Stimulated activated memory B cell treated with anti-CD40 and anti-IgM and Interleukin-4, amounts not matched to agents 10 μg/mL and 1 μg/mL and 100 μg/mL, for 72 hours (primary cell): ENCODE measurements at regions not wholly inside any gene's neighbourhood (a gene's known extent, or its start where the extent isn't known, plus 50 kb on each side); places are given as distances from the start of the nearest gene placed in this dataset.

Source experiments
- ATAC-seq: fragments of 150-1000 bp; cut with Tn5 transposase; 2 replicates; pipeline ENCODE4 v1.10.0; 2021
- H3K27ac Mint-ChIP-seq: one replicate; pipeline ENCODE4 v1.8.0; 2022; ENCODE audit warnings: mild to moderate bottlenecking, mixed read lengths
- H3K27me3 Mint-ChIP-seq: one replicate; pipeline ENCODE4 v1.8.0; 2022; ENCODE audit warnings: mixed read lengths
- H3K36me3 Mint-ChIP-seq: one replicate; pipeline ENCODE4 v1.8.0; 2022; ENCODE audit warnings: mixed read lengths
- H3K4me1 Mint-ChIP-seq: one replicate; pipeline ENCODE4 v1.8.0; 2022; ENCODE audit warnings: mixed read lengths
- H3K4me3 Mint-ChIP-seq: one replicate; pipeline ENCODE4 v1.8.0; 2022; ENCODE audit warnings: mild to moderate bottlenecking, moderate library complexity, mixed read lengths
- H3K9me3 Mint-ChIP-seq: one replicate; pipeline ENCODE4 v1.8.0; 2022; ENCODE audit warnings: mixed read lengths

DNA sequence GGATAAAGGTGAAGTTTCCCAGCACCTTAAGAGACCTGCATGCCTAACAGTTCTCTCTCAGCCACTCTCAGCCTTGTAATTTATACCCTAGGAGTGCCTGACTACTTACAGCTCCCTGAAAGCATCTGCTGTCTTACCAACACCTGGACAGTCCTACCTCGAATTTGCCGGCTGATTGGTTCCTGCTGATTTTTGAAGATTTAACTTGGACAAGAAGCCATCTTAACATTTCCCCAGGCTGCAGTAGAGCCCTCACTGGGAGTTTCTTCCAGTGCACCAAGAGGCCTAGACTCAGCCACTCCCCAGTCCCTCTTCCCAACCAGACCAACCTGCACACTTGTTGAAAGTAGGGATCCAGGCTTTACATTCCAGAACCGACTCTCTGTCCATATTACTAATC is 174.5 kb downstream of the LINC00237 start:
- H3K36me3 Mint-ChIP-seq = no peaks in the 10 kb centered on the region

GRCh38 chr20:20931024-20931423 is 175.1 kb downstream of the LINC00237 start:
- Mint-ChIP-seq H3K4me3 (no peak overlapping the region), H3K9me3 (no peaks in the 10 kb centered on the region), H3K27ac (no peak overlapping the region), H3K4me1 (no peaks in the 10 kb centered on the region), H3K36me3 (no peaks in the 10 kb centered on the region), H3K27me3 (peaks cover 11% of the 10 kb centered on the region)
- no peak for ATAC-seq

More for the DNA sequence above, 174.5 kb downstream of the LINC00237 start:
- Mint-ChIP-seq H3K4me3 (no peak overlapping the region), H3K9me3 (no peaks in the 10 kb centered on the region), H3K27ac (no peak overlapping the region), H3K27me3 (peaks cover 11% of the 10 kb centered on the region), H3K4me1 (no peaks in the 10 kb centered on the region)
- ATAC-seq = no peak

DNA sequence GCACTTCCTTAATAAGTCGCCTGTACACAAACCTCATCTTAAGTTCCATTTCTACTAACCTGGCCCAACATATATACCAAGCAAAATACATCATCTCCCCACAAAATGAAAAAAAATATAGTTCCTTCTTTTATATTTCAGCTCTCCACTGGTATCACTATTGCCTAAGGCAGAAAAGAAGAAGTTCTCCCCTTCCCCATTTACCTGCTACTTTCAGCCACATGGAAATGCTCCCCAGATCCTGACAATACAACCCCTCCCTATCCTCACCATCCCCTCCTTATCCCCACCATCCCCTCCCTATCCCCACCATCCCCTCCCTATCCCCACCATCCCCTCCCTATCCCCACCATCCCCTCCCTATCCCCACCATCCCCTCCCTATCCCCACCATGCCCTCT is 175.7 kb downstream of the LINC00237 start:
- Mint-ChIP-seq H3K9me3 (no peaks in the 10 kb centered on the region), H3K4me3 (no peak overlapping the region), H3K27me3 (peaks cover 11% of the 10 kb centered on the region), H3K4me1 (no peaks in the 10 kb centered on the region), H3K27ac (no peak overlapping the region), H3K36me3 (no peaks in the 10 kb centered on the region)
- ATAC-seq = no peak

- no peak overlapping the region for H3K4me3 Mint-ChIP-seq
- H3K27ac Mint-ChIP-seq = no peak overlapping the region
- ATAC-seq = no peak
- peaks cover 11% of the 10 kb centered on the region for H3K27me3 Mint-ChIP-seq
- no peaks in the 10 kb centered on the region for H3K9me3 Mint-ChIP-seq
- no peaks in the 10 kb centered on the region for H3K4me1 Mint-ChIP-seq
- H3K36me3 Mint-ChIP-seq = no peaks in the 10 kb centered on the region
These were observed 176.8 kb downstream of the LINC00237 start for GRCh38 chr20:20929341-20929740.

DNA sequence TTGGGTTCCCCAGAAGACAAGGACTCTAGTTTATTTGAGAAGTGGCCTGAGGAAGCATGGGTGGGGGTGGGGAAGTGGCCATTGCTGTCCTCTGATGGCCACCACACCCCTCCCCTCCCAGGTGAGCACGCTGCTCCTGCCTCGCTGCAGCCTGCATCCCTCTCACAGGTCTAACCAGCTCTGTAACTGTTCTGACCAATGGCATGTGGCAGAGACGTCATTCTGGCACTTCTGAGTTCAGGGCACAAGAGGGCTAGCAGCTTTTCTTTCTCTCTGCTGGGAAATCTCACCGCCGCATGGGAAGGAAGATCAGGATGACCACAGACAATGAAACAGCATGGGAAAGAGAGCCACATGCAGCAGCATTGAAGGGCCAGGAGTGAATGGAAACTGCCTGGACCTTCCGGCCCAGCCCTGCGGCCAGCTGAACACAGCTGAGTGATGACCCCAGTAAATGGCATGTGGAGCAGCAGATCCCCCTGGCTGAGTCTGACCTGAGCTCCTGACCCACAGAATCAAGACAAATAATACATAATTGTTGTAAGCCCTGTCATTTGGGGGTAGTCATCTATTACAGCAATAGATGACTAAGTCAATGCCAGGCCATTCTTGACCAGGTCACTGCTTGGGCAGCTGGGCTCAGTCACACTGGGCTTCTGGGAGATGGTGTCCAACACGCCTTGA is 179.8 kb downstream of the LINC00237 start:
- Mint-ChIP-seq H3K9me3 (no peaks in the 10 kb centered on the region), H3K36me3 (no peaks in the 10 kb centered on the region), H3K27ac (no peak overlapping the region), H3K27me3 (peaks cover 17% of the 10 kb centered on the region), H3K4me3 (no peak overlapping the region), H3K4me1 (no peaks in the 10 kb centered on the region)
- ATAC-seq = no peak

DNA sequence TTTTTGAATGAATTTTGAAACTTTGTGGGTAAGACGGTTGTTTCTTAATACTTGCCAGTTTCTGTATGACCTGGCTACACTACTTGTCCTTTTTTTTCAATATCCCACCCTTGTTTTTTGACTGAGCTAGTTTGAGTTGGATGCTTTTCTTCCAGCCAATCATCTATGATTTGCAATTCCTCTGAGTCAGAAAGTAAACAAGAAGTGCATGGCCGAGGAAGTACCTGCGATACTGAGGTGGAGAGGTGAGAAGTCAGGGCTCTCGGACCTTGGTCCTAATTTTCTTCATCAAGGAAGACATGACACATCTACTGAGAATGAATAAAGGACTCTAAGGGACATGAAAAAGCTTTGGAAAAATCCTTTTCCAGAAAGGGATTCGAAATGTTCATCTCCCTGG is 185.7 kb downstream of the LINC00237 start:
- Mint-ChIP-seq H3K4me1 (no peaks in the 10 kb centered on the region), H3K9me3 (peaks cover 21% of the 10 kb centered on the region), H3K4me3 (no peak overlapping the region), H3K36me3 (no peaks in the 10 kb centered on the region), H3K27me3 (peaks cover 9% of the 10 kb centered on the region), H3K27ac (no peak overlapping the region)
- ATAC-seq = no peak

DNA sequence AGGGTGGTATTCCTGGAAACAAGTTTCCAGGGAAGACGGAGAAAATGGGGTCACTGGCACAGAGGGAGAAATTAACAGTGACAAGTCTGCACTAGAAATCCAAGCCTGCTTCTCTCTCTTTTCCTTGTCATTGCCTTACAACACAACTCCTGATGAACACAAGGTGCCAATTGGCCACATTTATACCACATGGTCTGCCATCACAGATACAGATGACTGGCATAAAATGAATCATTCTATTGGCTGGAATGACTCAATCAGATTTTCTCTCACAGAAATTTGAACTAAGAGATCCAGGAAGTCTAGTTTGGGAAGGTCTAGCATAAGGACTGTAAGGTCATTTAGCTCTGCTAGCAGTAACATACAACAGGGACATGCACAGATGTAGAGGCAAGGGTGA is 190.3 kb downstream of the LINC00237 start:
- H3K27me3 Mint-ChIP-seq = peaks cover 6% of the 10 kb centered on the region

GRCh38 chr20:20904501-20904831 is 192.0 kb upstream of the RALGAPA2 start:
- no peak overlapping the region for H3K4me3 Mint-ChIP-seq
- H3K27me3 Mint-ChIP-seq = peaks cover 17% of the 10 kb centered on the region
- no peak overlapping the region for H3K27ac Mint-ChIP-seq
- no peak for ATAC-seq
- H3K9me3 Mint-ChIP-seq = peaks cover 6% of the 10 kb centered on the region
- no peaks in the 10 kb centered on the region for H3K4me1 Mint-ChIP-seq
- no peaks in the 10 kb centered on the region for H3K36me3 Mint-ChIP-seq

More for the DNA sequence above, 190.3 kb downstream of the LINC00237 start:
- no peak for ATAC-seq
- Mint-ChIP-seq H3K9me3 (peaks cover 21% of the 10 kb centered on the region), H3K36me3 (no peaks in the 10 kb centered on the region), H3K4me3 (no peak overlapping the region), H3K4me1 (no peaks in the 10 kb centered on the region), H3K27ac (no peak overlapping the region)

DNA sequence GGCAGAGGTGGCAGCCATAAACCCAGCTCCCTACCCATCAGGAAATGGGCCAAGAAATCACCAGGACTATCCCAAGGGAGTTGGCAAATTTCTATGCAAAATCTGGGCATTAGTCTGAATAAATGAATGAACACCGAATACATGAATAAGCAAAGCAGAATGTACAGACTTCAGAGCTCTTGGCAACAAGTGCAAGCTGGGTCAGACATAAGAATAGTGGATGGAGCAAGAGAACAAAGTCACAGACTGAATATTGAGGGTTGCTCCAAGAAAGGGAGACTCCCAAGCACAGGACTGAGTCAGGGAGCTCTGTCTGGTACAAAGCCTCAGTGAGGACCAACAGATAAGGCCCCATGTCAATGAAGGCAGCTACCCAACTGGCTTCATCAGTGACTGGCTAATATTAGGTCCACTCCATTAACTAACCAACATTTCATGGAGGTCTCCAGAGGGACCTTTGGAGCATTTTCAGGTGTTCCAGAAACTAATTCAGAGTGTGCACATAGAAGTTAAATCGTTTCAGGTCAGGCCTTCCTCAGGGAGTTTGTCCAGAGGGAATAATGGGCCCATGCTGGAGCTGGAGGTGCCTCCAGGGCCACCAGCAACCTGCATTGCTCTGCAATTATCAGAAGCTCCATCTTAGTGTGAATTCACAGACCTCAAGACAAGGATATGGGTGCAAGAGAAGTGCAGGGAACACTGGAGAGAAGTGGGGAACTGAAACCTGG is 191.5 kb upstream of the RALGAPA2 start:
- no peak for ATAC-seq
- Mint-ChIP-seq H3K27me3 (peaks cover 15% of the 10 kb centered on the region), H3K4me3 (no peak overlapping the region), H3K9me3 (peaks cover 6% of the 10 kb centered on the region), H3K4me1 (no peaks in the 10 kb centered on the region), H3K36me3 (no peaks in the 10 kb centered on the region), H3K27ac (no peak overlapping the region)

GRCh38 chr20:20897922-20898321 is 185.5 kb upstream of the RALGAPA2 start:
- Mint-ChIP-seq H3K9me3 (peaks cover 5% of the 10 kb centered on the region), H3K36me3 (no peaks in the 10 kb centered on the region), H3K4me1 (no peaks in the 10 kb centered on the region), H3K27ac (no peak overlapping the region), H3K27me3 (peaks cover 12% of the 10 kb centered on the region), H3K4me3 (no peak overlapping the region)
- no peak for ATAC-seq

- Mint-ChIP-seq H3K27me3 (peaks cover 12% of the 10 kb centered on the region), H3K4me3 (no peak overlapping the region), H3K9me3 (peaks cover 5% of the 10 kb centered on the region), H3K27ac (no peak overlapping the region), H3K4me1 (no peaks in the 10 kb centered on the region), H3K36me3 (no peaks in the 10 kb centered on the region)
- ATAC-seq = no peak
These were observed 184.7 kb upstream of the RALGAPA2 start for GRCh38 chr20:20897145-20897544.

GRCh38 chr20:20896606-20897005 is 184.2 kb upstream of the RALGAPA2 start:
- Mint-ChIP-seq H3K27ac (no peak overlapping the region), H3K36me3 (no peaks in the 10 kb centered on the region), H3K27me3 (peaks cover 12% of the 10 kb centered on the region), H3K9me3 (peaks cover 3% of the 10 kb centered on the region), H3K4me3 (no peak overlapping the region), H3K4me1 (no peaks in the 10 kb centered on the region)
- no peak for ATAC-seq

DNA sequence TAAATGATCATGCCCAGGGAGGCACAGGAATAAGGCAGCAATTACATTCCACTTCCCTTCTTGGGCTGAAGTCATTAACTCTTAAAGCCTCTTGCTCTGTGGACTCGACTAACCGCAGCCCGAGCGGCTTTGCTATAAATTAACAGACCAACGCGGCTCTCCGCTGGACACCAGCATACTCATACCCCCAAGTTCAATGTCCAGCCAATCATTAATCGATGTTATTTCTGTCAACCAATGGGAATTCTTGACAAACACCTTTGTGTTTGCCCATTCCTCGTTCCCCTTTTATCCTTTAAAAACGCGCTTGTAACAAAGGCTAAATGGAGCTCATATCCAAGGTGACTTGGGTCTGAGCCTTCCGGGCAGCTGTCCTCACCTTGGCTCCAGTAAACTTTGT is 183.1 kb upstream of the RALGAPA2 start:
- Mint-ChIP-seq H3K9me3 (peaks cover 2% of the 10 kb centered on the region), H3K4me1 (no peaks in the 10 kb centered on the region), H3K4me3 (no peak overlapping the region), H3K27ac (no peak overlapping the region), H3K27me3 (peaks cover 12% of the 10 kb centered on the region), H3K36me3 (no peaks in the 10 kb centered on the region)
- ATAC-seq = no peak

DNA sequence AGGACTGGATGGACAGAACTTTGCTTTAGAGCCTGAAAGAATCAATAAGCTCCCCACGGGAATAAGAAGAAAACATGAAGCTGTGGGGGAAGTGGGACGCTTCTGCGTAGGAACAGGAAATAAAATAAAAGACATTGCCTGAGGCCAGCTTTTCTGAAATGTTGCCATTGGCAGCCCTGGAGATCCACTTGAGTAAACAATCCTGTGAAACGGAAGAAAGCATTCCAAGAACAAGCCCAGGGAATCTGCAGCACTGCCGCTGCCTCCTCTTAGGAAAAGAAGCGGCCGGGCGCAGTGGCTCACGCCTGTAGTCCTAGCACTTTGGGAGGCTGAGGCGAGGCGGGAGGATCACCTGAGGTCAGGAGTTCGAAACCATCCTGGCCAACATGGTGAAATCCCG is 182.3 kb upstream of the RALGAPA2 start:
- no peaks in the 10 kb centered on the region for H3K4me1 Mint-ChIP-seq
- H3K9me3 Mint-ChIP-seq = peaks cover 2% of the 10 kb centered on the region
- no peaks in the 10 kb centered on the region for H3K36me3 Mint-ChIP-seq
- H3K27me3 Mint-ChIP-seq = peaks cover 12% of the 10 kb centered on the region
- no peak for ATAC-seq
- H3K27ac Mint-ChIP-seq = no peak overlapping the region
- no peak overlapping the region for H3K4me3 Mint-ChIP-seq

DNA sequence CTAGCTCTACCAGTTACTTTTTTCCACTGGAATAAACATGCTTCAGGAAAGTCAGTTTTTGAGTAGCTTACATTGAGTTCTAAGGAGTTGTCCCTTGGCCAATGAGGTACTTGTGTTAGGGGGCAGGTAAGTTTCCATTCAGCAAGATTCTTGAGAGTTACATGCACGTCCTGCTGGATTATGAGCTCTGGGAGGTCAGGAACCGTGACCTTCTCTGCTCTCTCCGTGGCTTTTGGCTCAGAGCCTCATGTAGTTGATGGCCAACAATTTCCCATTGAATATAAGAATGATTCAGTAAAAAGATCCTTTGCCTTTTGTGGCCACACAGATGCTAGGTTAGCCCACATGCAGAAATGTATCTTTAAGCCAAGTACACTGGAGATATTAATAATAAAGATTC is 181.8 kb upstream of the RALGAPA2 start:
- Mint-ChIP-seq H3K36me3 (no peaks in the 10 kb centered on the region), H3K4me3 (no peak overlapping the region), H3K9me3 (peaks cover 2% of the 10 kb centered on the region), H3K27ac (no peak overlapping the region), H3K27me3 (peaks cover 12% of the 10 kb centered on the region), H3K4me1 (no peaks in the 10 kb centered on the region)
- ATAC-seq = no peak

DNA sequence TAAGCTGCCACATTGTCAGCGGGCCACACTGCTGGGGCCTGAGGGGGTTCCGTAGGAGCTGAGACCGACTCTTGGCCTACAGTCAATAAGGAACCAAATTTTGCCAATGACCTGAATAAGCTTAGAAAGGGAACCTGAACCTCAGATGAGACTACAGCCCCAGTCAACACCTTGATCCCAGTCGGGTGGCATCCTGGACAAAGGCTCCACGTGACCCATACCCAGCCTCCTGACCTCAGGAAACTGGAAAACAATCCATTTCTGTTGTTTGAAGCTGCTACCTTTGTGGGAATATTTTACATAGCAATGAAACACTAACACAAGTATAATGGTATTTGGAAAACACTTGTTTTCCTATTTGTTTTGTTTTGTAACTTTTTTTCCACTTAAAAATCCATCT is 179.9 kb upstream of the RALGAPA2 start:
- no peaks in the 10 kb centered on the region for H3K4me1 Mint-ChIP-seq
- no peak overlapping the region for H3K4me3 Mint-ChIP-seq
- peaks cover 12% of the 10 kb centered on the region for H3K27me3 Mint-ChIP-seq
- no peaks in the 10 kb centered on the region for H3K36me3 Mint-ChIP-seq
- peaks cover 2% of the 10 kb centered on the region for H3K9me3 Mint-ChIP-seq
- no peak for ATAC-seq
- no peak overlapping the region for H3K27ac Mint-ChIP-seq
